ENCODE measurements at regions not wholly inside any gene's neighbourhood (a gene's known extent, or its start where the extent isn't known, plus 50 kb on each side); places are given as distances from the start of the nearest gene placed in this dataset.

DNA sequence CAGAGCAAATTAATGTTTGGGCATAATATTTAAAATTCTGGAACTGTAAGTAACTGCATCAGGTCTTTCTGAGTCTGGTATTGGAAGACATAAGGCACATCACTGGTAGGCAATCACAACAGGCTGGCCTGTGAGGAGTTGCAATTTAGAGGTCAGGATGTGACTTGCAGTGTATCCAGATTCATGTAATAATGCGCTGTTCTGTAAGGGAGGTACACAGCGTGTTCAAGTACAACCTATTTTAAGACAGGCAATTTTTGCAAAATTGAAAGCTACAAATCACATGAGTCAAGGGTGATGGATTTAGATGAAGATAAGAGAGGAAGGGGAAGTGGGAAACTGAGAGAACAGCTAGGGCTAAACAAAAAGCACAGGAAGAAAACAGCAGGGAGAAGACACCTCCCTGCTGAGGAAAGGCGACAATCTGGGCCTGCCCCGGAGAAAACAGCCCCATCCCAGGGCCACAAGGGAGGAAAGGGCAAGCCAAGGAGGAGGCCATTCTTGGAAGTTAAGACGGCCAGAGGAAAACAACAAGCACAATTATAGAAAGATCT is 138.1 kb downstream of the LACC1 start:
- DNase-seq = no peak
- no peak overlapping the region for H3K27ac ChIP-seq (ENCODE audit: insufficient read depth, low read length, poor library complexity, severe bottlenecking)
- H3K27me3 ChIP-seq (replicated peaks; ENCODE audit: control insufficient read depth, insufficient read depth, low read length, poor library complexity, severe bottlenecking) = no peaks in the 10 kb centered on the region
- H3K9me3 ChIP-seq (ENCODE audit: control insufficient read depth, low read length) = no peaks in the 10 kb centered on the region
- no peaks in the 10 kb centered on the region for H3K4me1 ChIP-seq (ENCODE audit: control insufficient read depth, insufficient read depth, low read length, poor library complexity, severe bottlenecking)
- H3K4me3 ChIP-seq (ENCODE audit: insufficient read depth, low read depth, low read length, poor library complexity, severe bottlenecking) = no peak overlapping the region
- H3K36me3 ChIP-seq (ENCODE audit: control insufficient read depth, insufficient read depth, low read length) = no peaks in the 10 kb centered on the region

DNA sequence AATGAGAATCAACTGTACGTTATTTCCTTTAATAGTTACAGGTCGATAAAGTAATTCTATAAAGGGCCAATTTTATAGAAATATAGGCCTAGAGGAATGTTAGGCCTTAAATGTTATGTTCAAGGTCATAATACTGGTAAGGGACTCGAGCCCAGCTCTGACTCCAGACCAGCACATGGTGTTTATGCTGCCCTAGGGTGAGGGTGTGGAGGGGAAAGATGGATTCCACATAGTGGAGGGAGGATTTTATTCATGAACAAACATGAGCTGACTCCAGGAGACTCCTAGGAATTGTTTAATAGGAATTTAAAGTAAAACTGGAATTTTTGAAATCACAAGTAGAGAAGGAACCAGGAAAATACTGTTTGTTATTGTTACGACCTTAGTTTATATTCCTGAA is 139.9 kb downstream of the LACC1 start:
- Histone ChIP-seq H3K9me3 (ENCODE audit: control insufficient read depth, low read length) (no peaks in the 10 kb centered on the region), H3K27ac (ENCODE audit: insufficient read depth, low read length, poor library complexity, severe bottlenecking) (no peak overlapping the region), H3K4me1 (ENCODE audit: control insufficient read depth, insufficient read depth, low read length, poor library complexity, severe bottlenecking) (no peaks in the 10 kb centered on the region), H3K4me3 (ENCODE audit: insufficient read depth, low read depth, low read length, poor library complexity, severe bottlenecking) (no peak overlapping the region), H3K36me3 (ENCODE audit: control insufficient read depth, insufficient read depth, low read length) (no peaks in the 10 kb centered on the region), H3K27me3 (replicated peaks; ENCODE audit: control insufficient read depth, insufficient read depth, low read length, poor library complexity, severe bottlenecking) (no peaks in the 10 kb centered on the region)
- DNase-seq = no peak

DNA sequence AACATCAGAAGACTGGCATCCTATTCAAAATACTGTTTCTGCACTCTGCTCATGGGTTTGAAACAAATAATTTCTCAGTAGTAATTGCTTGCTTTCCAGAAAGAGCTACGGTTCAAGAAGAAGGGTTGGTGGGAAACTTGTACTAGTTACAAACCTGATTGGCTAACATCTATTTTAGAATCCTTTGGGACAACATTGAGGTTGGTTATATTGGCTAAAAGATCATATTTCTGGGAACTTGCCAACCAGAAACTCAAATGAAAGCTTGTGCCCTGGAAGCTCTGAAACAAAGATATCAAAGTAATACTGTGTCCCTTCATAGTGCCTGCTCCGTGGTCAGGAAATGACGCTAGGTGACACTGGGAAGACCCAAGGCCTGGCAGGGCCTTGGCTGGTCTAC is 141.7 kb downstream of the LACC1 start:
- no peaks in the 10 kb centered on the region for H3K9me3 ChIP-seq (ENCODE audit: control insufficient read depth, low read length)

DNA sequence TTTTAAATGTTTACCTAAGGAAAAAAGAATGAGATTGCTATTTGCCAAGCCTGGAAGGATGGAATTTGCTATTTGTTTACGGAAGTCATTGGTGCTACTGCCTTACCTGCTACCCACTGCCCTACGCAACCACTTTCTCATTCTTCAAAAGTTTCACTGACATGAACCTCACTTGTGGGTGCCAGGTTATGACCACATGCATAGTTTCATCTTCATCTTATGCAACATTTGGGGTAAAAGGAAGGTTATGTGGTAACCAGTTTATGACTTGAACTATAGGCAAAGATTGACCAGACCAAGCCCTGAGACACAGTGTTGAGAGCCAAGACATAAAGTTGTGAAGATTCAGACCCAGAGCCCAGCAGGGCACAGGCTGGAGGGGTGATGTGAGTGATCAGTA is 142.5 kb downstream of the LACC1 start:
- H3K36me3 ChIP-seq (ENCODE audit: control insufficient read depth, insufficient read depth, low read length) = no peaks in the 10 kb centered on the region
- no peak overlapping the region for H3K27ac ChIP-seq (ENCODE audit: insufficient read depth, low read length, poor library complexity, severe bottlenecking)
- no peak overlapping the region for H3K4me3 ChIP-seq (ENCODE audit: insufficient read depth, low read depth, low read length, poor library complexity, severe bottlenecking)
- no peaks in the 10 kb centered on the region for H3K27me3 ChIP-seq (replicated peaks; ENCODE audit: control insufficient read depth, insufficient read depth, low read length, poor library complexity, severe bottlenecking)
- H3K9me3 ChIP-seq (ENCODE audit: control insufficient read depth, low read length) = no peaks in the 10 kb centered on the region
- DNase-seq = no peak
- no peaks in the 10 kb centered on the region for H3K4me1 ChIP-seq (ENCODE audit: control insufficient read depth, insufficient read depth, low read length, poor library complexity, severe bottlenecking)

More for the DNA sequence above, 141.7 kb downstream of the LACC1 start:
- H3K36me3 ChIP-seq (ENCODE audit: control insufficient read depth, insufficient read depth, low read length) = no peaks in the 10 kb centered on the region
- no peak for DNase-seq
- no peak overlapping the region for H3K27ac ChIP-seq (ENCODE audit: insufficient read depth, low read length, poor library complexity, severe bottlenecking)
- H3K4me1 ChIP-seq (ENCODE audit: control insufficient read depth, insufficient read depth, low read length, poor library complexity, severe bottlenecking) = no peaks in the 10 kb centered on the region
- H3K27me3 ChIP-seq (replicated peaks; ENCODE audit: control insufficient read depth, insufficient read depth, low read length, poor library complexity, severe bottlenecking) = no peaks in the 10 kb centered on the region
- no peak overlapping the region for H3K4me3 ChIP-seq (ENCODE audit: insufficient read depth, low read depth, low read length, poor library complexity, severe bottlenecking)

DNA sequence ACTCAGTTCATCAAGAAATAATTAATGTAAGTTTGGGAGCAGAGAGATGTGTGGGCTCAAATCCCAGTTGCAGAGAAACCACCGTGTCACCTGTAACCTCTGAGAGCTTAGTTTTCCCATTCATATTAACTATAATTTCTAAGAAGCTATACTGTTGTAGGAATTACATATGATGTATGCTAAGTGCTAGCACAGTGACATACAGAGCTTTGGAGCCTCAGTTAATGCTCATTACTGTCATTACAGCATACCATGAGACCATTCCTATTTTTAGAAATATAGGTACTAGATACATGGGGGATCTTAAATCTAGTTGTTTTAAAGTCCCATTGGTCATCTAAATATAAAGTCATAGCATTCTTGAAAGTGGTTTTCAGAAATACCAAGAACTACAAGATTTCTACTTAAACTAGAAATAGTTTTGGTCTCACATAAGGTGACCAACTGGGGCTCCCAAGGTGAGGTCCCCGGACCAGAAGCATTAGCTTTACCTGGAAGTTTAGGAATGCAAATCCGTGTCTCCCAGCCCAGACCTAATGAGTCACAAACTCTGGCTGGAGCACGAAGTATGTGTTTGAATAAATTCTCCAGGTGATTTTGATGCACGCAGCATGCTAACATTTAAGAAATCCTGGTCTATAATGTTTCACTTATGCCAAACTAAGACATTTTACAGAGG is 144.6 kb downstream of the LACC1 start:
- DNase-seq = no peak
- Histone ChIP-seq H3K27ac (ENCODE audit: insufficient read depth, low read length, poor library complexity, severe bottlenecking) (no peak overlapping the region), H3K9me3 (ENCODE audit: control insufficient read depth, low read length) (no peaks in the 10 kb centered on the region), H3K27me3 (replicated peaks; ENCODE audit: control insufficient read depth, insufficient read depth, low read length, poor library complexity, severe bottlenecking) (no peaks in the 10 kb centered on the region), H3K4me3 (ENCODE audit: insufficient read depth, low read depth, low read length, poor library complexity, severe bottlenecking) (no peak overlapping the region), H3K36me3 (ENCODE audit: control insufficient read depth, insufficient read depth, low read length) (no peaks in the 10 kb centered on the region), H3K4me1 (ENCODE audit: control insufficient read depth, insufficient read depth, low read length, poor library complexity, severe bottlenecking) (no peaks in the 10 kb centered on the region)

DNA sequence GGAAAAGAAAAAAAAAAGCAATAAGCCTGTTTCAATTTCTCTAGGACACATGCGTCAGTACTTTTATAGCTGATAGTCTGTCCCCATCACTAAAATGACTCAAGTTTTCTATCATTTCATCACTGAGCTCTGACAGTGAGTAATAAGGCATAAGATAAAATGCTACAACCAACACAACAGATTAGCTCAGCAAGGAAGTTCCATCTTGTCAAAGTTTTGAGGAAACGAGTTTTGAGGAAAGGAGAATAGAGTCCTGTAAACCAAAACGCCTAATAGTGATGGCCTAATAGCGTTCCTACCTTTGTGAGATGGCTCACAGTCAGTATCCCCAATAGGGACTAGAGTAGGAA is 145.1 kb downstream of the LACC1 start:
- H3K36me3 ChIP-seq (ENCODE audit: control insufficient read depth, insufficient read depth, low read length) = no peaks in the 10 kb centered on the region
- H3K27me3 ChIP-seq (replicated peaks; ENCODE audit: control insufficient read depth, insufficient read depth, low read length, poor library complexity, severe bottlenecking) = no peaks in the 10 kb centered on the region
- H3K4me1 ChIP-seq (ENCODE audit: control insufficient read depth, insufficient read depth, low read length, poor library complexity, severe bottlenecking) = no peaks in the 10 kb centered on the region
- no peak for DNase-seq
- no peak overlapping the region for H3K4me3 ChIP-seq (ENCODE audit: insufficient read depth, low read depth, low read length, poor library complexity, severe bottlenecking)
- H3K27ac ChIP-seq (ENCODE audit: insufficient read depth, low read length, poor library complexity, severe bottlenecking) = no peak overlapping the region
- H3K9me3 ChIP-seq (ENCODE audit: control insufficient read depth, low read length) = no peaks in the 10 kb centered on the region

DNA sequence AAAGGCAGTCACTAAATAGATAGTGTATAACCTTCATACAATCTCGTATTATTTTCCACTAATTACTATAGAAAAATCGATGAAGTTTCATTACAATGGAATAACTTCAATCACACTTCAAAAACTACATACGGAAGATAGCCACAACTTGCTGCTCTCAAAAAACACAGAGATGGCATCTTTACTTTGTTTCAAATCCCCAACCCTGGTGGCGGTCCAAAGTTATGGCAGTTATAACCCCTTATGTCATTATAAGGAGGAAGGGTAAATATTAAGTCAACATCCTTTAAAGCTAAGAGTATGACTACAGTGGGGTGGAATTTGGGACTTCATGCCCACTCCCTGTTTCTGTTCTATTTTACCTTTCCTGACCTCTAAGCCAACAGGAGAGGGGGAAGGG is 146.5 kb downstream of the LACC1 start:
- Histone ChIP-seq H3K4me3 (ENCODE audit: insufficient read depth, low read depth, low read length, poor library complexity, severe bottlenecking) (no peak overlapping the region), H3K4me1 (ENCODE audit: control insufficient read depth, insufficient read depth, low read length, poor library complexity, severe bottlenecking) (no peaks in the 10 kb centered on the region), H3K27ac (ENCODE audit: insufficient read depth, low read length, poor library complexity, severe bottlenecking) (no peak overlapping the region), H3K36me3 (ENCODE audit: control insufficient read depth, insufficient read depth, low read length) (no peaks in the 10 kb centered on the region), H3K9me3 (ENCODE audit: control insufficient read depth, low read length) (no peaks in the 10 kb centered on the region), H3K27me3 (replicated peaks; ENCODE audit: control insufficient read depth, insufficient read depth, low read length, poor library complexity, severe bottlenecking) (no peaks in the 10 kb centered on the region)
- DNase-seq = no peak

DNA sequence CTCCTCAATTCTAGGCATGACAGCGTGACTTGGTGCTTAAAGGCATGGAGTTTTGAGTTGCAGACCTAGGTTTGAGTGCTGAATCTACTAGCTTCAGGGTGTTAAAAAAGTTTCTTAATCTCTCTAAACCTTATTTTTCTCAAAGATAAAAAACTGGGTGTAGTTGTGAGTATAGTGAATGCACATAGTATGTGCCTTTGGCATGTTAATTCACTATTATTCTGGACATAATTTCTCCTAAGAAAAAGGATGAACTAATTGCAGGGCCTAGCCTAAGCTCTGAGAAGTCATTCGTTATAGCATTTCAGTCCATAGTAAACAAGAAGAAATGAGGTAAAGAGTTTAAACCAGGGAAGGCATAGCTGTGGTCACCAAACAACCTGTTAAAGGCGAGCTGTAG is 149.0 kb downstream of the LACC1 start:
- H3K27me3 ChIP-seq (replicated peaks; ENCODE audit: control insufficient read depth, insufficient read depth, low read length, poor library complexity, severe bottlenecking) = no peaks in the 10 kb centered on the region
- DNase-seq = no peak
- H3K27ac ChIP-seq (ENCODE audit: insufficient read depth, low read length, poor library complexity, severe bottlenecking) = no peak overlapping the region
- H3K36me3 ChIP-seq (ENCODE audit: control insufficient read depth, insufficient read depth, low read length) = no peaks in the 10 kb centered on the region
- no peaks in the 10 kb centered on the region for H3K4me1 ChIP-seq (ENCODE audit: control insufficient read depth, insufficient read depth, low read length, poor library complexity, severe bottlenecking)
- H3K4me3 ChIP-seq (ENCODE audit: insufficient read depth, low read depth, low read length, poor library complexity, severe bottlenecking) = no peak overlapping the region
- H3K9me3 ChIP-seq (ENCODE audit: control insufficient read depth, low read length) = no peaks in the 10 kb centered on the region

DNA sequence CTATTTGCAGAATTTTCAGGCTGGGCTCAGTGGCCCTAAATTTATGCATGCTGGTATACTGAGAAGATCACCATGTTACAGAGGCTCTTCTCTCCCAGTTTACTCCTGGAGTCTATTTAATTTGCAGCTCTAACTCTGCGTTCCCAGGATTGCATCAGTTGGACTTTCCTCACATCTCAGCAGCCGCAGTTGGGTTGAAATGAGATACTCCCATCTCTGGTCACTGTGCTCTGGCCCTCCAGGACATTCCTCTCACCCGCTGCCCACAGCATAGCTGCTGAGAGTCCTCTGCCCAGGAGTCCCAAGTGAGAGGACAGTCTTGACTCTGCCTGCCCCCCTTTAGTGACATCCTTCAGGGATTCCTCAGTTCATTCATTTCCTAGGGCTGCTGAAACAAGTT is 150.9 kb downstream of the LACC1 start:
- Histone ChIP-seq H3K36me3 (ENCODE audit: control insufficient read depth, insufficient read depth, low read length) (no peaks in the 10 kb centered on the region), H3K4me1 (ENCODE audit: control insufficient read depth, insufficient read depth, low read length, poor library complexity, severe bottlenecking) (no peaks in the 10 kb centered on the region), H3K4me3 (ENCODE audit: insufficient read depth, low read depth, low read length, poor library complexity, severe bottlenecking) (no peak overlapping the region), H3K27ac (ENCODE audit: insufficient read depth, low read length, poor library complexity, severe bottlenecking) (no peak overlapping the region), H3K9me3 (ENCODE audit: control insufficient read depth, low read length) (no peaks in the 10 kb centered on the region), H3K27me3 (replicated peaks; ENCODE audit: control insufficient read depth, insufficient read depth, low read length, poor library complexity, severe bottlenecking) (no peaks in the 10 kb centered on the region)
- DNase-seq = no peak

DNA sequence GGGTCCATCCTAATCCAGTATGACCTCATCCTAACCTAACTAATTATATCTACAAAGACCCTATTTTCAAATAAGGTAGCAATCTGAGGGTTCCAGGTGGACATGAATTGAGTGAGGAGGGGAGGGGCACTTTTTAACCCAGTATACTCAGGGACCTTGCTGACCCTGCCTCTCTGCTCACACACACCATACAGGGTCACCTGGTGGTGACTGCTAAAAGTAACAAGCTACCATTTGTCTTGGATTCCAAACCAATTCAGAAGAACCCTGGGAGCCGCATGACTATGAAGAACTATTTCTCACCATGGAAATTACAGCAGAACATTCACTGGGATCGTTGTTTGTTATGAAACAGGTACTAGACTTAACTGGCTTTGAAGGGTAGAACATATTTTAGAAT is 151.9 kb downstream of the LACC1 start:
- no peak overlapping the region for H3K27ac ChIP-seq (ENCODE audit: insufficient read depth, low read length, poor library complexity, severe bottlenecking)
- no peaks in the 10 kb centered on the region for H3K36me3 ChIP-seq (ENCODE audit: control insufficient read depth, insufficient read depth, low read length)
- H3K27me3 ChIP-seq (replicated peaks; ENCODE audit: control insufficient read depth, insufficient read depth, low read length, poor library complexity, severe bottlenecking) = no peaks in the 10 kb centered on the region
- H3K4me1 ChIP-seq (ENCODE audit: control insufficient read depth, insufficient read depth, low read length, poor library complexity, severe bottlenecking) = no peaks in the 10 kb centered on the region
- DNase-seq = no peak
- H3K9me3 ChIP-seq (ENCODE audit: control insufficient read depth, low read length) = no peaks in the 10 kb centered on the region
- no peak overlapping the region for H3K4me3 ChIP-seq (ENCODE audit: insufficient read depth, low read depth, low read length, poor library complexity, severe bottlenecking)
